ENCODE measurements at regions not wholly inside any gene's neighbourhood (a gene's known extent, or its start where the extent isn't known, plus 50 kb on each side); places are given as distances from the start of the nearest gene placed in this dataset.

DNA sequence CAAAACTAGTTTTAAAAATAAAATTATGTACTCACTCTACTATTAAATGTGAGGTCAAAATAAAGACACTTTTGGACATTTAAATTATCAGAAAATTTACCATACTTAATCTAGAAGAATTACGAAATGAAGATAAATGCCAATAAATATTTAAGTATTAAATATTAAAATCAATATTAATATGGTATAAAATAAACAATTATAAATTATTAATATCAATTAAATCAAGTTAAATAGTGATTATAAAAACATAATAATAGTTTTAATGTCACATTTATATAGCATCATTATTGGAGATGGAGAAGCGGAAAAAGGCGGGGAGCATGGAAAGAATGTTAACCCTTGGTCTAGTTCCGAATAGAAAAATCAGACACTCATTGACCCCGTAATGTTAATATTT lies 224.3 kb upstream of the MDGA2 start:
- no peak overlapping the region for H3K27ac ChIP-seq (ENCODE audit: extremely low read depth, low read depth, low read length)
- no peaks in the 10 kb centered on the region for H3K36me3 ChIP-seq (ENCODE audit: control insufficient read depth in 2 of 2, insufficient read depth in 1 of 2, low read length in 2 of 2)
- POLR2A ChIA-PET: no interaction called here
- no peaks in the 10 kb centered on the region for H3K9me3 ChIP-seq (ENCODE audit: control insufficient read depth, insufficient read depth, low read depth, low read length)
- CTCF ChIA-PET: no interaction called here
- H3K4me1 ChIP-seq (ENCODE audit: control insufficient read depth, insufficient read depth, low read length): no peaks in the 10 kb centered on the region
- H3K4me3 ChIP-seq (ENCODE audit: low read depth, low read length): no peak overlapping the region
- TF ChIP-seq, protein P1, sequence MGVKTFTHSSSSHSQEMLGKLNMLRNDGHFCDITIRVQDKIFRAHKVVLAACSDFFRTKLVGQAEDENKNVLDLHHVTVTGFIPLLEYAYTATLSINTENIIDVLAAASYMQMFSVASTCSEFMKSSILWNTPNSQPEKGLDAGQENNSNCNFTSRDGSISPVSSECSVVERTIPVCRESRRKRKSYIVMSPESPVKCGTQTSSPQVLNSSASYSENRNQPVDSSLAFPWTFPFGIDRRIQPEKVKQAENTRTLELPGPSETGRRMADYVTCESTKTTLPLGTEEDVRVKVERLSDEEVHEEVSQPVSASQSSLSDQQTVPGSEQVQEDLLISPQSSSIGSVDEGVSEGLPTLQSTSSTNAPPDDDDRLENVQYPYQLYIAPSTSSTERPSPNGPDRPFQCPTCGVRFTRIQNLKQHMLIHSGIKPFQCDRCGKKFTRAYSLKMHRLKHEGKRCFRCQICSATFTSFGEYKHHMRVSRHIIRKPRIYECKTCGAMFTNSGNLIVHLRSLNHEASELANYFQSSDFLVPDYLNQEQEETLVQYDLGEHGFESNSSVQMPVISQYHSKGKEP (tag by site-specific recombination; IDR thresholded peaks at IDR 0.05): no peak
- TF ChIP-seq ZNF324 (tag by site-specific recombination; IDR thresholded peaks at IDR 0.05) (no peak), ZNF660 (tag by site-specific recombination; IDR thresholded peaks at IDR 0.05) (no peak), FEZF1 (tag by site-specific recombination; IDR thresholded peaks at IDR 0.05) (no peak), ZNF416 (tag by site-specific recombination; IDR thresholded peaks at IDR 0.05) (no peak), ZNF239 (tag by site-specific recombination; IDR thresholded peaks at IDR 0.05) (no peak), ZNF433 (tag by site-specific recombination; IDR thresholded peaks at IDR 0.05; ENCODE audit: low read depth) (no peak), ZNF155 (tag by site-specific recombination; IDR thresholded peaks at IDR 0.05) (no peak)
- TF ChIP-seq, protein P2, sequence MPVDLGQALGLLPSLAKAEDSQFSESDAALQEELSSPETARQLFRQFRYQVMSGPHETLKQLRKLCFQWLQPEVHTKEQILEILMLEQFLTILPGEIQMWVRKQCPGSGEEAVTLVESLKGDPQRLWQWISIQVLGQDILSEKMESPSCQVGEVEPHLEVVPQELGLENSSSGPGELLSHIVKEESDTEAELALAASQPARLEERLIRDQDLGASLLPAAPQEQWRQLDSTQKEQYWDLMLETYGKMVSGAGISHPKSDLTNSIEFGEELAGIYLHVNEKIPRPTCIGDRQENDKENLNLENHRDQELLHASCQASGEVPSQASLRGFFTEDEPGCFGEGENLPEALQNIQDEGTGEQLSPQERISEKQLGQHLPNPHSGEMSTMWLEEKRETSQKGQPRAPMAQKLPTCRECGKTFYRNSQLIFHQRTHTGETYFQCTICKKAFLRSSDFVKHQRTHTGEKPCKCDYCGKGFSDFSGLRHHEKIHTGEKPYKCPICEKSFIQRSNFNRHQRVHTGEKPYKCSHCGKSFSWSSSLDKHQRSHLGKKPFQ (tag by site-specific recombination; IDR thresholded peaks at IDR 0.05): no peak
- TF ChIP-seq, protein P3, sequence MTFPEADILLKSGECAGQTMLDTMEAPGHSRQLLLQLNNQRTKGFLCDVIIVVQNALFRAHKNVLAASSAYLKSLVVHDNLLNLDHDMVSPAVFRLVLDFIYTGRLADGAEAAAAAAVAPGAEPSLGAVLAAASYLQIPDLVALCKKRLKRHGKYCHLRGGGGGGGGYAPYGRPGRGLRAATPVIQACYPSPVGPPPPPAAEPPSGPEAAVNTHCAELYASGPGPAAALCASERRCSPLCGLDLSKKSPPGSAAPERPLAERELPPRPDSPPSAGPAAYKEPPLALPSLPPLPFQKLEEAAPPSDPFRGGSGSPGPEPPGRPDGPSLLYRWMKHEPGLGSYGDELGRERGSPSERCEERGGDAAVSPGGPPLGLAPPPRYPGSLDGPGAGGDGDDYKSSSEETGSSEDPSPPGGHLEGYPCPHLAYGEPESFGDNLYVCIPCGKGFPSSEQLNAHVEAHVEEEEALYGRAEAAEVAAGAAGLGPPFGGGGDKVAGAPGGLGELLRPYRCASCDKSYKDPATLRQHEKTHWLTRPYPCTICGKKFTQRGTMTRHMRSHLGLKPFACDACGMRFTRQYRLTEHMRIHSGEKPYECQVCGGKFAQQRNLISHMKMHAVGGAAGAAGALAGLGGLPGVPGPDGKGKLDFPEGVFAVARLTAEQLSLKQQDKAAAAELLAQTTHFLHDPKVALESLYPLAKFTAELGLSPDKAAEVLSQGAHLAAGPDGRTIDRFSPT (tag by site-specific recombination; IDR thresholded peaks at IDR 0.05): no peak
- TF ChIP-seq, protein P4, sequence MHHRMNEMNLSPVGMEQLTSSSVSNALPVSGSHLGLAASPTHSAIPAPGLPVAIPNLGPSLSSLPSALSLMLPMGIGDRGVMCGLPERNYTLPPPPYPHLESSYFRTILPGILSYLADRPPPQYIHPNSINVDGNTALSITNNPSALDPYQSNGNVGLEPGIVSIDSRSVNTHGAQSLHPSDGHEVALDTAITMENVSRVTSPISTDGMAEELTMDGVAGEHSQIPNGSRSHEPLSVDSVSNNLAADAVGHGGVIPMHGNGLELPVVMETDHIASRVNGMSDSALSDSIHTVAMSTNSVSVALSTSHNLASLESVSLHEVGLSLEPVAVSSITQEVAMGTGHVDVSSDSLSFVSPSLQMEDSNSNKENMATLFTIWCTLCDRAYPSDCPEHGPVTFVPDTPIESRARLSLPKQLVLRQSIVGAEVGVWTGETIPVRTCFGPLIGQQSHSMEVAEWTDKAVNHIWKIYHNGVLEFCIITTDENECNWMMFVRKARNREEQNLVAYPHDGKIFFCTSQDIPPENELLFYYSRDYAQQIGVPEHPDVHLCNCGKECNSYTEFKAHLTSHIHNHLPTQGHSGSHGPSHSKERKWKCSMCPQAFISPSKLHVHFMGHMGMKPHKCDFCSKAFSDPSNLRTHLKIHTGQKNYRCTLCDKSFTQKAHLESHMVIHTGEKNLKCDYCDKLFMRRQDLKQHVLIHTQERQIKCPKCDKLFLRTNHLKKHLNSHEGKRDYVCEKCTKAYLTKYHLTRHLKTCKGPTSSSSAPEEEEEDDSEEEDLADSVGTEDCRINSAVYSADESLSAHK (tag by site-specific recombination; IDR thresholded peaks at IDR 0.05): no peak
- TF ChIP-seq, protein P5, sequence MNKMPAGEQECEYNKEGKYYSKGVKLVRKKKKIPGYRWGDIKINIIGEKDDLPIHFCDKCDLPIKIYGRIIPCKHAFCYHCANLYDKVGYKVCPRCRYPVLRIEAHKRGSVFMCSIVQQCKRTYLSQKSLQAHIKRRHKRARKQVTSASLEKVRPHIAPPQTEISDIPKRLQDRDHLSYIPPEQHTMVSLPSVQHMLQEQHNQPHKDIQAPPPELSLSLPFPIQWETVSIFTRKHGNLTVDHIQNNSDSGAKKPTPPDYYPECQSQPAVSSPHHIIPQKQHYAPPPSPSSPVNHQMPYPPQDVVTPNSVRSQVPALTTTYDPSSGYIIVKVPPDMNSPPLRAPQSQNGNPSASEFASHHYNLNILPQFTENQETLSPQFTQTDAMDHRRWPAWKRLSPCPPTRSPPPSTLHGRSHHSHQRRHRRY (tag by site-specific recombination; IDR thresholded peaks at IDR 0.05): no peak

DNA sequence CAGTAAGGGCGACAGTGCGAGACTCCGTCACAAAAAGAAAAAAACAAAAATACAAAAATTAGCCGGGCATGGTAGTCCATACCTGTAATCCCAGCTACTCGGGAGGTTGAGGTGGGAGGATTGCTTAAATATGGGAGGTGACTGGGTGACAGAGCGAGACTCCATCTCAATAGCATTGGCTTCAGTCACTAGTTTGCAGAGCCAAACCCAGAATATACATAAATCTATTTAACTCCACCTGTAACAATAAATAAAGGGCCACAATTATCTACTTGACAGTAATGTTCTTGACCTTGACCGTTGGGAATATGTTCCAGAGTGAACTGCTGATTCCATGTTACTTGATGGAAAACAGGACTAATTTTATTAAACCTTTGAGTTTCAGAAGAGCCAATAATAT lies 198.9 kb upstream of the MDGA2 start:
- no peaks in the 10 kb centered on the region for H3K36me3 ChIP-seq (ENCODE audit: control insufficient read depth in 2 of 2, insufficient read depth in 1 of 2, low read length in 2 of 2)
- TF ChIP-seq KLF16 (tag by site-specific recombination; IDR thresholded peaks at IDR 0.05) (no peak), ZNF768 (tag by site-specific recombination; IDR thresholded peaks at IDR 0.05) (no peak), GLI2 (tag by site-specific recombination; IDR thresholded peaks at IDR 0.05; ENCODE audit: borderline replicate concordance, low read depth) (no peak), MZF1 (tag by site-specific recombination; IDR thresholded peaks at IDR 0.05; ENCODE audit: borderline replicate concordance) (no peak), ZBTB7A (tag by site-specific recombination; IDR thresholded peaks at IDR 0.05; ENCODE audit: low read depth) (no peak), ZNF747 (tag by site-specific recombination; IDR thresholded peaks at IDR 0.05) (no peak), ZNF132 (tag by site-specific recombination; IDR thresholded peaks at IDR 0.05; ENCODE audit: borderline replicate concordance) (no peak), MYNN (tag by site-specific recombination; IDR thresholded peaks at IDR 0.05; ENCODE audit: borderline replicate concordance) (no peak), ZNF211 (tag by site-specific recombination; IDR thresholded peaks at IDR 0.05; ENCODE audit: low read depth) (no peak)
- TF ChIP-seq, protein P6, sequence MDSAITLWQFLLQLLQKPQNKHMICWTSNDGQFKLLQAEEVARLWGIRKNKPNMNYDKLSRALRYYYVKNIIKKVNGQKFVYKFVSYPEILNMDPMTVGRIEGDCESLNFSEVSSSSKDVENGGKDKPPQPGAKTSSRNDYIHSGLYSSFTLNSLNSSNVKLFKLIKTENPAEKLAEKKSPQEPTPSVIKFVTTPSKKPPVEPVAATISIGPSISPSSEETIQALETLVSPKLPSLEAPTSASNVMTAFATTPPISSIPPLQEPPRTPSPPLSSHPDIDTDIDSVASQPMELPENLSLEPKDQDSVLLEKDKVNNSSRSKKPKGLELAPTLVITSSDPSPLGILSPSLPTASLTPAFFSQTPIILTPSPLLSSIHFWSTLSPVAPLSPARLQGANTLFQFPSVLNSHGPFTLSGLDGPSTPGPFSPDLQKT (IDR thresholded peaks at IDR 0.05; ENCODE audit: borderline replicate concordance, low read depth, low read length): no peak
- TF ChIP-seq, protein P7, sequence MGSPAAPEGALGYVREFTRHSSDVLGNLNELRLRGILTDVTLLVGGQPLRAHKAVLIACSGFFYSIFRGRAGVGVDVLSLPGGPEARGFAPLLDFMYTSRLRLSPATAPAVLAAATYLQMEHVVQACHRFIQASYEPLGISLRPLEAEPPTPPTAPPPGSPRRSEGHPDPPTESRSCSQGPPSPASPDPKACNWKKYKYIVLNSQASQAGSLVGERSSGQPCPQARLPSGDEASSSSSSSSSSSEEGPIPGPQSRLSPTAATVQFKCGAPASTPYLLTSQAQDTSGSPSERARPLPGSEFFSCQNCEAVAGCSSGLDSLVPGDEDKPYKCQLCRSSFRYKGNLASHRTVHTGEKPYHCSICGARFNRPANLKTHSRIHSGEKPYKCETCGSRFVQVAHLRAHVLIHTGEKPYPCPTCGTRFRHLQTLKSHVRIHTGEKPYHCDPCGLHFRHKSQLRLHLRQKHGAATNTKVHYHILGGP (tag by site-specific recombination; IDR thresholded peaks at IDR 0.05): no peak

More for the DNA sequence above, 198.9 kb upstream of the MDGA2 start:
- Histone ChIP-seq H3K9me3 (ENCODE audit: control insufficient read depth, insufficient read depth, low read depth, low read length) (no peaks in the 10 kb centered on the region), H3K27ac (ENCODE audit: extremely low read depth, low read depth, low read length) (no peak overlapping the region), H3K4me3 (ENCODE audit: low read depth, low read length) (no peak overlapping the region), H3K4me1 (ENCODE audit: control insufficient read depth, insufficient read depth, low read length) (no peaks in the 10 kb centered on the region)
- ChIA-PET POLR2A (no interaction called here), CTCF (no interaction called here)
